ENCODE measurements at regions not wholly inside any gene's neighbourhood (a gene's known extent, or its start where the extent isn't known, plus 50 kb on each side); places are given as distances from the start of the nearest gene placed in this dataset.

DNA sequence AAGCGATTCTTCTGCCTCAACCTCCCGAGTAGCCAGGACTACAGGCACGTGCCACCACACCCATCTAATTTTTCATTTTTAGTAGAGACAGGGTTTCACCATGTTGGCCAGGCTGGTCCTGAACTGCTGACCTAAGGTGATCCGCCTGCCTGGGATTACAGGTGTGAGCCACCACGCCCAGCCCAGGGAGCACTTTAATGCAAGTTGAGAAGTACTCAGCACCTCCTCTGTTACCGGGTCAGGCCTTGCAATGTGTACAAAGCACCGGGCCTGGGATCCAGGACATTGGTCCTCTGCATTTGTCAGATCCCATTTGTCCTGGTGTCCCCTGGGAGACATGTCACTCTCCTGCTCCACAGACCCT, 143.6 kb downstream of the TOMM20 start:
- H3K36me3 ChIP-seq (replicated peaks): no peaks in the 10 kb centered on the region
- no peak overlapping the region for H3K4me3 ChIP-seq (ENCODE audit: low read depth, low read length)
- TF ChIP-seq, protein P1, sequence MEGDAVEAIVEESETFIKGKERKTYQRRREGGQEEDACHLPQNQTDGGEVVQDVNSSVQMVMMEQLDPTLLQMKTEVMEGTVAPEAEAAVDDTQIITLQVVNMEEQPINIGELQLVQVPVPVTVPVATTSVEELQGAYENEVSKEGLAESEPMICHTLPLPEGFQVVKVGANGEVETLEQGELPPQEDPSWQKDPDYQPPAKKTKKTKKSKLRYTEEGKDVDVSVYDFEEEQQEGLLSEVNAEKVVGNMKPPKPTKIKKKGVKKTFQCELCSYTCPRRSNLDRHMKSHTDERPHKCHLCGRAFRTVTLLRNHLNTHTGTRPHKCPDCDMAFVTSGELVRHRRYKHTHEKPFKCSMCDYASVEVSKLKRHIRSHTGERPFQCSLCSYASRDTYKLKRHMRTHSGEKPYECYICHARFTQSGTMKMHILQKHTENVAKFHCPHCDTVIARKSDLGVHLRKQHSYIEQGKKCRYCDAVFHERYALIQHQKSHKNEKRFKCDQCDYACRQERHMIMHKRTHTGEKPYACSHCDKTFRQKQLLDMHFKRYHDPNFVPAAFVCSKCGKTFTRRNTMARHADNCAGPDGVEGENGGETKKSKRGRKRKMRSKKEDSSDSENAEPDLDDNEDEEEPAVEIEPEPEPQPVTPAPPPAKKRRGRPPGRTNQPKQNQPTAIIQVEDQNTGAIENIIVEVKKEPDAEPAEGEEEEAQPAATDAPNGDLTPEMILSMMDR (IDR thresholded peaks at IDR 0.05; ENCODE audit: low read depth, low read length, missing control alignments): no peak
- DNase-seq: no peak
- H3K27ac ChIP-seq: peak overlapping the region; percentile 97
- H3K27me3 ChIP-seq (replicated peaks): no peaks in the 10 kb centered on the region
- in situ Hi-C loops (cut with HindIII; ENCODE audit: low pct_ligation_motif_present, low sequenced_read_pairs): no loop called here

DNA sequence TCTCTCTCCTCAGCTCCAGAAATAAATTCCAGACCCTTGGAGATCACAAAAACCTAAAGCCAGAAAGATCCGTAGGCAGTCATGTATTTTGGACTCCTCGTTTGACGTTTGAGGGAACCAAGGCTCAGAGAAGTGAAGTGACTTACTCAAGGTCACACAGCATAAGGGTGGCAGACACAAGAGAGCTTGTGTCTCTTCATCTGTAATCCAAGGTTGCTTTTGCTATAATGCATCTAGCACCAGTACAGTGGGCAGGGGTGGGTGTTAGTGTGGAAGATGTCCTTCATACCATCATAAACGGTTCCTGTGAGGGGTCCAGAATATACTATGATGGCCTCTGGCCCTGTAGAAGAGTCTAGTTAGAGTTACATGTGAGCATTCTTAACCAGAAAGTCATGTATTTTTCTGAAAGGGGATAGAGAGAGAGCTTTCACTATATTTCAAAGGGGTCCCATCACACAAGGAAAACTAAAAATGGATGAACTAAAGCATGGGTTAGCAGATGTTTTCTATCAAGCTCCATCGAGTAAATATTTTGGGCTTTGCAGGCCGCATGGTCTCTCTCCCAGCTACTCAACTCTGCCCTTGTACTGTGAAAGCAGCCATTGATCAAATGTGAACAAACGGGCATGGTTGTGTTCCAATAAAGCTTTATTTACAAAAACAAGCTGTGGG, 144.9 kb downstream of the TOMM20 start:
- Histone ChIP-seq H3K4me3 (ENCODE audit: low read depth, low read length) (no peak overlapping the region), H3K36me3 (replicated peaks) (no peaks in the 10 kb centered on the region), H3K27me3 (replicated peaks) (no peaks in the 10 kb centered on the region), H3K27ac (peak overlapping the region; percentile 97)
- no peak for DNase-seq
- in situ Hi-C loops (cut with HindIII; ENCODE audit: low pct_ligation_motif_present, low sequenced_read_pairs): no loop called here
- TF ChIP-seq, protein P1 (IDR thresholded peaks at IDR 0.05; ENCODE audit: low read depth, low read length, missing control alignments): no peak

DNA sequence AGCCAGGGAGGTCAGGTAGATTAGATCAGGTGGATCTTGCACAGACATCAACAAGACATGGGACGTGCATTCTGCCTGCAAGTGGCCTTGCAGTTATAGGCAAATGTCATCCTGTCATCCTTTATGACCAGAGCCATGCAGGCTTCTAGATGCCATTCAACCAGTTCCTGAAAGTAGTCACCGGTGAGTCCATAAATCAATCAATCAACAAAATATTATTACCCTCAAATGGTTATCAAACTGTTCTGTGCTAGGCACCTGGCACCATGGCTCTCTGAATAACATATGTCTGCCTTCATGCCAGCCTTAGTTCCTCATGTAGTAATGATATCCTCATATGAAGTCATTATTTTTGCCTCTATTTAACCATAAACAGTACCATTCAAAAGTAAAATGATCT, 146.9 kb downstream of the TOMM20 start:
- Histone ChIP-seq H3K27me3 (replicated peaks) (no peaks in the 10 kb centered on the region), H3K36me3 (replicated peaks) (no peaks in the 10 kb centered on the region), H3K27ac (peak overlapping the region; percentile 98), H3K4me3 (ENCODE audit: low read depth, low read length) (no peak overlapping the region)
- DNase-seq: no peak
- TF ChIP-seq, protein P1 (IDR thresholded peaks at IDR 0.05; ENCODE audit: low read depth, low read length, missing control alignments): no peak
- in situ Hi-C loops (cut with HindIII; ENCODE audit: low pct_ligation_motif_present, low sequenced_read_pairs): no loop called here

DNA sequence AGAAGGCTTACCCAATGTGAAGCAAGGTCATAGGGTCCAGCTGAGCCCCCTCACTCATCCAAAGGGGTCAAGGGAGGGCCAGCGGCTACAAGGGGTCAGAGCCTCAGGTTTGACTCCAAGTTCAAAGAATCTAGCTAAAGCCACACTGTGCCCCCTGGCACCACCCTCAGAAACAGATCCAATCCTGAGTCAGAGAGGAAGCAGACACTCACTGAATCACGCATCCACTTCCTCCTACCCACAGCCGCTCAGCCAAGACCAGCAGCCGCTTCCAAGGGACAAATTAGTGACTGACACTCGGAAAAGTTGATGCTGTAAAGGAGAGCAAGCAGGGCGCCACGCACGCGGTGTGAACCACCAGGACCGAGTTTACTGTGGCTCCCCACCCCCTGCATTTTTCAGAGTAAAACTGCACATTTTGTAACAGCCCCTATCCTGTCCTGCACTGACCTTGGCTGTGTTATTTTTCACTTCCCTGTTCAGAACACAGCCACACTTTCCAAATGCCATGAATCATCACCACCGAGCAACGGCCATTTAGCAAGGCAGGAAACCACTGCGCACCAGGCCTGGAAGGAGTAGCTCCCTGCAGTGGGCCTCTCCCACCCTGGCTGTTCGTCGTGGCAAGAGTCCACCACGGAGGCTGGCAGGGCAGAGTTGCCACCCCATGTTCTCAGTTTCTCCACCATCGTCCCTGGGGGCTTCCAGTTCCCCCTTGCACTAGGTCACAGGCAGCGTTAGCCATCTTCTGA, 147.8 kb downstream of the TOMM20 start:
- H3K27me3 ChIP-seq (replicated peaks): no peaks in the 10 kb centered on the region
- in situ Hi-C loops (cut with HindIII; ENCODE audit: low pct_ligation_motif_present, low sequenced_read_pairs): no loop called here
- peak; percentile 96 for DNase-seq
- TF ChIP-seq, protein P1 (IDR thresholded peaks at IDR 0.05; ENCODE audit: low read depth, low read length, missing control alignments): no peak
- H3K36me3 ChIP-seq (replicated peaks): no peaks in the 10 kb centered on the region
- no peak overlapping the region for H3K4me3 ChIP-seq (ENCODE audit: low read depth, low read length)
- H3K27ac ChIP-seq: peak overlapping the region; percentile 98

DNA sequence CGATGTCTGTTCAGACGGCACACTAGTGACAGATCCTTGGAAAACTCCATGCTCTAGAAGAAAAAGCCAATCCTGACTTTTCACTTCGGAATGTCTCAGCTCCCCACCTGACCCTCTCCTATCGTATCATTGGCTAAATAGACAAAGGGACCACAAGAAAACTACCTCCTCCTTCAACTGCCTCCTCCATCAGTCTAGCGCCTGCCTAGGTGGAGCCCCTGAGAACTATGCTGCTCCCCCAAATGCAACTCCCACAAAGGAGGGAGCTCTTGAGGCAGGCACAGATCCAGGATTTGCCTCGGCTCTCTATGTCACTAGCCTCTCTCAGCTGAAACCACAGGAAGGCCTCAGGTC, 148.4 kb downstream of the TOMM20 start:
- Histone ChIP-seq H3K27me3 (replicated peaks) (no peaks in the 10 kb centered on the region), H3K27ac (peak overlapping the region; percentile 98), H3K36me3 (replicated peaks) (no peaks in the 10 kb centered on the region), H3K4me3 (ENCODE audit: low read depth, low read length) (no peak overlapping the region)
- TF ChIP-seq, protein P1 (IDR thresholded peaks at IDR 0.05; ENCODE audit: low read depth, low read length, missing control alignments): peak; percentile 23
- DNase-seq: no peak
- in situ Hi-C loops (cut with HindIII; ENCODE audit: low pct_ligation_motif_present, low sequenced_read_pairs): no loop called here

All from brain microvascular endothelial cell (primary cell).